ENCODE measurements at regions not wholly inside any gene's neighbourhood (a gene's known extent, or its start where the extent isn't known, plus 50 kb on each side); places are given as distances from the start of the nearest gene placed in this dataset.

DNA sequence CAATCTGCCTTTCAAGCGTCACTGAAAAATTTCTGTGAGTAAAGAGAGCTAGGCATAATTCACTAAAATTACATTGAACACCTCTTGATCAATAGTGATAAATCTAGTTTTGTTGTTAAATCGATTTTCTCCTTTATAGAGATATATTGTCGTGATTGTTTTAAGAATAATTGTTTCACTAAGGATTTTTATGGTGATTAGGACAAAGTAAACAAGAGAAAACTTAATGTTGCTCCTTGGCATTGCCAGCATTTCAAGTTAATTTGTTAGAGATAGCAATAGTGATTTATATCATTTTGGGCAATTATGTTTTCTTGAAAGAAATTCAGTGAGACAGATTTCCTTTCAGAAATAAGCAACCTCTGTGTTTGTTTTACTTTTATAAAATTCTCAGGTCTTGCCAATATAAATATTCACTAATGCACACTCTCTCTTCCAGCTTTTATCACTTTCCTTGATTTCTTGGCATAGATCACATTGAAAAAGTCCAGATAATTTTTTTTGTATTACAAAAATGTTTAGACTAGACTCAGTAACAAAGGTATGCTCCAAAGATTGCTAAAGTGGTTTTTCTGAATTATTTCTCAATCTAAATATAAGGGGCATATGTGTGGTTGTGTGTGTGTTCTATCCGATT is 538.7 kb downstream of the TFEC start:
- Histone ChIP-seq H3K36me3 (ENCODE audit: control insufficient read depth in 2 of 4, insufficient read depth in 4 of 4, low read length in 3 of 4) (no peaks in the 10 kb centered on the region), H3K27me3 (replicated peaks in 1 of 4; ENCODE audit: control insufficient read depth in 3 of 4, extremely low read depth in 1 of 4, insufficient read depth in 3 of 4, low read length in 3 of 4) (no peaks in the 10 kb centered on the region), H3K56ac (replicated peaks; ENCODE audit: insufficient read length, low read depth, low read length) (no peak overlapping the region), H3K23ac (ENCODE audit: insufficient read length) (no peak overlapping the region), H3K9ac (replicated peaks in 1 of 4; ENCODE audit: extremely low read depth in 1 of 4, low read depth in 3 of 4, low read length in 3 of 4) (no peak overlapping the region), H3K4me2 (ENCODE audit: insufficient read depth in 1 of 2, low read depth in 2 of 2, low read length in 2 of 2) (no peak overlapping the region), H2BK120ac (replicated peaks; ENCODE audit: low read depth, low read length) (no peak overlapping the region), H4K20me1 (replicated peaks in 1 of 2; ENCODE audit: control insufficient read depth in 1 of 2, insufficient read depth in 2 of 2, low read length in 2 of 2) (no peaks in the 10 kb centered on the region), H3K79me2 (ENCODE audit: control insufficient read depth in 1 of 2, insufficient read depth in 2 of 2, low read length in 2 of 2) (no peaks in the 10 kb centered on the region), H4K8ac (ENCODE audit: extremely low read depth, insufficient read depth, low read length) (no peak overlapping the region), H4K91ac (replicated peaks; ENCODE audit: insufficient read length, low read length) (no peak overlapping the region), H3K4me3 (ENCODE audit: extremely low read depth in 1 of 4, insufficient read depth in 2 of 4, low read depth in 3 of 4, low read length in 4 of 4) (no peak overlapping the region), H2BK20ac (ENCODE audit: low read length) (no peak overlapping the region), H2AK5ac (ENCODE audit: low read depth, low read length) (no peak overlapping the region), H3K4me1 (replicated peaks in 1 of 4; ENCODE audit: control insufficient read depth in 3 of 4, insufficient read depth in 4 of 4, low read length in 3 of 4) (no peaks in the 10 kb centered on the region; a peak in 1 of 7 replicates), H4K5ac (ENCODE audit: insufficient read length, low read depth, low read length) (no peak overlapping the region), H2BK15ac (ENCODE audit: low read length) (no peak overlapping the region), H2BK12ac (ENCODE audit: low read depth, low read length) (no peak overlapping the region), H3K79me1 (ENCODE audit: low read depth, low read length) (no peaks in the 10 kb centered on the region), H3K9me3 (ENCODE audit: insufficient read depth in 2 of 2, low read depth in 1 of 2, low read length in 1 of 2) (no peaks in the 10 kb centered on the region), H3K27ac (ENCODE audit: low read depth, low read length) (no peak overlapping the region), H3K18ac (ENCODE audit: extremely low read depth, low read length) (no peak overlapping the region), H3K4ac (replicated peaks; ENCODE audit: insufficient read length, low read depth, low read length) (no peak overlapping the region), H3K23me2 (ENCODE audit: low read depth, low read length) (no peaks in the 10 kb centered on the region), H3K14ac (ENCODE audit: insufficient read length) (no peak overlapping the region), H2BK5ac (ENCODE audit: low read depth, low read length) (no peak overlapping the region), H2AFZ (ENCODE audit: low read length) (no peak overlapping the region)
- ChIA-PET POLR2A (ENCODE audit: partially characterized antibody) (no interaction called here), CTCF (ENCODE audit: partially characterized antibody) (interaction anchor here (2.0 kb wide), 1 partner anchor 15 kb away, joined by 5 read pairs; no protein-coding TSS in a partner anchor)
- WGBS, 2 experiments (ENCODE audit: extremely low coverage in 1 of 2, insufficient coverage in 1 of 2, insufficient read length in 1 of 2, insufficient replicate concordance in 2 of 2, low coverage in 1 of 2, low lambda C conversion rate in 2 of 2, missing lambda C conversion rate in 1 of 2), result 88% methylated on average over 4 of the region's 4 CpGs; no CpG with 5 or more reads in 1 of the 2 experiments
- FAIRE-seq, result no peak
- DNase-seq (ENCODE audit: low read depth in 1 of 2, low spot score in 2 of 2), result no peak
- TF ChIP-seq HDAC2 (IDR thresholded peaks at IDR 0.05; ENCODE audit: borderline replicate concordance in 1 of 2, low read depth in 2 of 2, low read length in 2 of 2) (no peak), HDAC6 (IDR thresholded peaks at IDR 0.05; ENCODE audit: low read depth, low read length) (no peak), RFX5 (IDR thresholded peaks at IDR 0.05; ENCODE audit: borderline replicate concordance, low read depth, low read length) (no peak), KDM1A (IDR thresholded peaks at IDR 0.05; ENCODE audit: borderline replicate concordance, low read length) (no peak)
- TF ChIP-seq, protein P1, sequence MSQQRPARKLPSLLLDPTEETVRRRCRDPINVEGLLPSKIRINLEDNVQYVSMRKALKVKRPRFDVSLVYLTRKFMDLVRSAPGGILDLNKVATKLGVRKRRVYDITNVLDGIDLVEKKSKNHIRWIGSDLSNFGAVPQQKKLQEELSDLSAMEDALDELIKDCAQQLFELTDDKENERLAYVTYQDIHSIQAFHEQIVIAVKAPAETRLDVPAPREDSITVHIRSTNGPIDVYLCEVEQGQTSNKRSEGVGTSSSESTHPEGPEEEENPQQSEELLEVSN (IDR thresholded peaks at IDR 0.05), result no peak
